HepG2 (cell line): ENCODE measurements at regions not wholly inside any gene's neighbourhood (a gene's known extent, or its start where the extent isn't known, plus 50 kb on each side); places are given as distances from the start of the nearest gene placed in this dataset.

ENCODE experiments used
- ATAC-seq: fragments of 200-7000 bp; cut with Tn5 transposase; 3 replicates; pipeline ENCODE4 v1.9.1; 2020; ENCODE audit warnings: mild to moderate bottlenecking, moderate library complexity
- BruUV-seq: library from RNA; stranded (reverse); fragments of 400-500 nt; replicated peaks from 2 replicates; lab custom pipeline; 2021; lab: Mats Ljungman, UMichigan
- CTCF ChIA-PET: fragments of 300-600 bp; formaldehyde crosslinking; extraction: SDS; loops from one replicate; lab custom pipeline; 2021; ENCODE audit warnings: low total read pairs, inconsistent platforms, low intra/inter-chr PET ratio; lab: Yijun Ruan, JAX
- POLR2A ChIA-PET: fragments of 350-600 bp; sonication (Branson Sonifier 250); formaldehyde crosslinking; loops from one replicate; lab custom pipeline; 2020; ENCODE audit warnings: antibody characterized with exemption, inconsistent platforms; lab: Yijun Ruan, JAX
- DNase-seq: peaks from one replicate; pipeline ENCODE4 v3.0.0-alpha.2; 2015; ENCODE audit warnings: low spot score
- FAIRE-seq: peaks from 3 replicates; lab custom pipeline; 2011; peaks lifted over from hg19 to GRCh38; lab: Jason Lieb, UNC
- H2AFZ ChIP-seq: one replicate; pipeline ENCODE4 v1.6.1; 2011; ENCODE audit warnings: low read length, inconsistent platforms
- H3K27ac ChIP-seq: fragments of 300-600 bp; 3 replicates; pipeline ENCODE4 v1.8.0; 2011; ENCODE audit warnings: mixed run types, mild to moderate bottlenecking, mixed read lengths, low read length, inconsistent platforms; ENCODE audit not compliant: insufficient read depth; ENCODE audit errors: extremely low read length
- H3K27me3 ChIP-seq, 2 experiments: fragments of 200-600 bp in 1 of 2; 2 replicates in 1 of 2; 3 replicates in 1 of 2; pipeline versions ENCODE4 v1.6.0 to v1.8.0; 2011; ENCODE audit warnings: low read length in 2 of 2, mild to moderate bottlenecking in 2 of 2, moderate library complexity in 2 of 2, inconsistent platforms in 1 of 2; ENCODE audit not compliant: insufficient read depth in 2 of 2, control insufficient read depth in 1 of 2
- H3K36me3 ChIP-seq, 2 experiments: fragments of 200-600 bp in 1 of 2; replicated peaks in 1 of 2; 2 replicates in 1 of 2; 3 replicates in 1 of 2; pipeline versions ENCODE4 v1.5.1 to v1.8.0; 2011; ENCODE audit warnings: low read length in 2 of 2, inconsistent platforms in 1 of 2; ENCODE audit not compliant: insufficient read depth in 2 of 2, control insufficient read depth in 1 of 2
- H3K4me1 ChIP-seq: 2 replicates; pipeline ENCODE4 v1.5.1; 2012; ENCODE audit warnings: low read length, inconsistent platforms; ENCODE audit not compliant: insufficient read depth
- H3K4me2 ChIP-seq: 2 replicates; pipeline ENCODE4 v1.6.0; 2011; ENCODE audit warnings: low read depth, low read length, inconsistent platforms
- H3K4me3 ChIP-seq, 3 experiments: fragments of 200-600 bp in 1 of 3; sonication (generic), shearing (Covaris generic) in 1 of 3; replicated peaks in 1 of 3; 2 replicates each; pipeline ENCODE4 v1.5.1; 2011 to 2016; ENCODE audit warnings: low read length in 3 of 3, inconsistent platforms in 2 of 3, low read depth in 2 of 3, mild to moderate bottlenecking in 2 of 3, control low read depth in 1 of 3, mixed read lengths in 1 of 3; ENCODE audit not compliant: insufficient read depth in 1 of 3
- H3K79me2 ChIP-seq: one replicate; pipeline ENCODE4 v1.6.1; 2011; ENCODE audit warnings: low read length, inconsistent platforms; ENCODE audit not compliant: insufficient read depth
- H3K9ac ChIP-seq: 2 replicates; pipeline ENCODE4 v1.6.0; 2011; ENCODE audit warnings: mild to moderate bottlenecking, low read depth, low read length, inconsistent platforms; ENCODE audit not compliant: insufficient read depth
- H3K9me3 ChIP-seq: 2 replicates; pipeline ENCODE4 v1.5.1; 2012; ENCODE audit warnings: mild to moderate bottlenecking, low read length
- H4K20me1 ChIP-seq: 2 replicates; pipeline ENCODE4 v1.6.0; 2011; ENCODE audit warnings: inconsistent platforms, mild to moderate bottlenecking, low read length, moderate library complexity; ENCODE audit not compliant: insufficient read depth
- ARNT ChIP-seq: fragments of 450-650 bp; IDR thresholded peaks from 2 replicates; pipeline ENCODE4 v1.6.1; 2017
- PLRG1 ChIP-seq: fragments of 450-650 bp; conservative IDR thresholded peaks from 2 replicates; pipeline ENCODE4 v1.6.1; 2016
- PRDM15 ChIP-seq: sonication (generic); formaldehyde crosslinking; IDR thresholded peaks from 2 replicates; pipeline ENCODE4 v1.4.0; 2020; ENCODE audit warnings: missing genetic modification reagents
- SMC3 ChIP-seq: IDR thresholded peaks from 2 replicates; pipeline ENCODE4 v1.6.1; 2011; ENCODE audit warnings: low read length, improper control_type of control experiment
- THYN1 ChIP-seq: sonication (generic); formaldehyde crosslinking; IDR thresholded peaks from 2 replicates; pipeline ENCODE4 v1.8.1; 2023; ENCODE audit warnings: low read depth, mild to moderate bottlenecking, moderate library complexity, missing genetic modification reagents, borderline replicate concordance
- ZBTB10 ChIP-seq: sonication (generic); formaldehyde crosslinking; IDR thresholded peaks from 2 replicates; pipeline ENCODE4 v1.4.0; 2020; ENCODE audit warnings: missing genetic modification reagents, borderline replicate concordance
- WGBS: methylation state at CpG from one replicate; pipeline ENCODE4 v1.1.6; 2017; ENCODE audit warnings: low lambda C conversion rate; 5-methylcytosine and 5-hydroxymethylcytosine counted together
- in situ Hi-C: cut with HindIII; loops from 2 replicates; pipeline ENCODE4 v1.10.0; 2017; ENCODE audit warnings: low pct_unique_long_range_greater_than_20kb; ENCODE audit not compliant: extremely low pct_ligation_motif_present
- intact Hi-C: fragments of 100-400 bp; cut with micrococcal nuclease; formaldehyde crosslinking; loops from one replicate; pipeline ENCODE4 v1.10.0; 2022; ENCODE audit not compliant: unreplicated experiment
- TF ChIP-seq, protein P1 (sequence below): sonication (generic); formaldehyde crosslinking; IDR thresholded peaks from 2 replicates; pipeline ENCODE4 v1.8.0; 2022; ENCODE audit warnings: mild to moderate bottlenecking, missing genetic modification reagents
- TF ChIP-seq, protein P2 (sequence below): sonication (generic); formaldehyde crosslinking; IDR thresholded peaks from 2 replicates; pipeline ENCODE4 v1.5.1; 2020; ENCODE audit warnings: missing genetic modification reagents, mild to moderate bottlenecking, borderline replicate concordance

- FAIRE-seq = no peak
- H2AFZ ChIP-seq = no peak overlapping the region
- DNase-seq = no peak
- H3K4me1 ChIP-seq = no peaks in the 10 kb centered on the region
- CTCF ChIA-PET = no interaction called here
- ATAC-seq = no peak
- H4K20me1 ChIP-seq = no peaks in the 10 kb centered on the region
- no peaks in the 10 kb centered on the region for H3K79me2 ChIP-seq
- no peak for TF ChIP-seq SMC3
- TF ChIP-seq, protein P1, sequence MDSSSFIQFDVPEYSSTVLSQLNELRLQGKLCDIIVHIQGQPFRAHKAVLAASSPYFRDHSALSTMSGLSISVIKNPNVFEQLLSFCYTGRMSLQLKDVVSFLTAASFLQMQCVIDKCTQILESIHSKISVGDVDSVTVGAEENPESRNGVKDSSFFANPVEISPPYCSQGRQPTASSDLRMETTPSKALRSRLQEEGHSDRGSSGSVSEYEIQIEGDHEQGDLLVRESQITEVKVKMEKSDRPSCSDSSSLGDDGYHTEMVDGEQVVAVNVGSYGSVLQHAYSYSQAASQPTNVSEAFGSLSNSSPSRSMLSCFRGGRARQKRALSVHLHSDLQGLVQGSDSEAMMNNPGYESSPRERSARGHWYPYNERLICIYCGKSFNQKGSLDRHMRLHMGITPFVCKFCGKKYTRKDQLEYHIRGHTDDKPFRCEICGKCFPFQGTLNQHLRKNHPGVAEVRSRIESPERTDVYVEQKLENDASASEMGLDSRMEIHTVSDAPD (CRISPR knock-in tag) = no peak
- TF ChIP-seq, protein P2, sequence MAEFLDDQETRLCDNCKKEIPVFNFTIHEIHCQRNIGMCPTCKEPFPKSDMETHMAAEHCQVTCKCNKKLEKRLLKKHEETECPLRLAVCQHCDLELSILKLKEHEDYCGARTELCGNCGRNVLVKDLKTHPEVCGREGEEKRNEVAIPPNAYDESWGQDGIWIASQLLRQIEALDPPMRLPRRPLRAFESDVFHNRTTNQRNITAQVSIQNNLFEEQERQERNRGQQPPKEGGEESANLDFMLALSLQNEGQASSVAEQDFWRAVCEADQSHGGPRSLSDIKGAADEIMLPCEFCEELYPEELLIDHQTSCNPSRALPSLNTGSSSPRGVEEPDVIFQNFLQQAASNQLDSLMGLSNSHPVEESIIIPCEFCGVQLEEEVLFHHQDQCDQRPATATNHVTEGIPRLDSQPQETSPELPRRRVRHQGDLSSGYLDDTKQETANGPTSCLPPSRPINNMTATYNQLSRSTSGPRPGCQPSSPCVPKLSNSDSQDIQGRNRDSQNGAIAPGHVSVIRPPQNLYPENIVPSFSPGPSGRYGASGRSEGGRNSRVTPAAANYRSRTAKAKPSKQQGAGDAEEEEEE (CRISPR knock-in tag) = no peak
- no peak for TF ChIP-seq THYN1 (CRISPR knock-in tag)
- no peak for TF ChIP-seq ZBTB10 (CRISPR knock-in tag)
- no peak for TF ChIP-seq PRDM15 (CRISPR knock-in tag)
- TF ChIP-seq ARNT = no peak
- TF ChIP-seq PLRG1 = no peak
- TF ChIP-seq, all 625 proteins: peak for 0
- no peaks in the 10 kb centered on the region for H3K9me3 ChIP-seq
- BruUV-seq = no TSS peak
- H3K27me3 ChIP-seq = no peaks in the 10 kb centered on the region
- H3K4me3 ChIP-seq = no peak overlapping the region
- no peak overlapping the region for H3K27ac ChIP-seq
- H3K9ac ChIP-seq = no peak overlapping the region
- intact Hi-C loops (no loop called here), in situ Hi-C loops (no loop called here)
- POLR2A ChIA-PET = no interaction called here
- 3% methylated on average over 1 of the region's 1 CpG for WGBS
- H3K36me3 ChIP-seq = no peaks in the 10 kb centered on the region
- no peak overlapping the region for H3K4me2 ChIP-seq
Measured at GRCh38 chr12:84660139-84660538, 252.5 kb downstream of the SLC6A15 start.
